ENCODE measurements at regions not wholly inside any gene's neighbourhood (a gene's known extent, or its start where the extent isn't known, plus 50 kb on each side); places are given as distances from the start of the nearest gene placed in this dataset.

GRCh38 chr17:79468183-79468944, 142.5 kb downstream of the RBFOX3 start:
- no peak for DNase-seq

GRCh38 chr17:79466562-79467350, 144.1 kb downstream of the RBFOX3 start:
- no peak for DNase-seq

GRCh38 chr17:79465681-79466025, 145.2 kb downstream of the RBFOX3 start:
- no peak for DNase-seq

GRCh38 chr17:79465011-79465680, 145.7 kb downstream of the RBFOX3 start:
- DNase-seq, result no peak

- DNase-seq, result no peak
These were observed 146.4 kb downstream of the RBFOX3 start for GRCh38 chr17:79464318-79465010.

- no peak for DNase-seq
These were observed 147.2 kb downstream of the RBFOX3 start for GRCh38 chr17:79463421-79464317.

GRCh38 chr17:79461041-79461440, 149.8 kb downstream of the RBFOX3 start:
- no peak for DNase-seq

GRCh38 chr17:79459846-79460245, 151.0 kb downstream of the RBFOX3 start:
- no peak for DNase-seq

GRCh38 chr17:79459003-79459655, 151.7 kb downstream of the RBFOX3 start:
- DNase-seq, result no peak

- no peak for DNase-seq
These were observed 152.5 kb downstream of the RBFOX3 start for GRCh38 chr17:79458356-79458755.

GRCh38 chr17:79457889-79458288, 153.0 kb downstream of the RBFOX3 start:
- DNase-seq, result no peak

GRCh38 chr17:79457376-79457775, 153.5 kb downstream of the RBFOX3 start:
- no peak for DNase-seq

- no peak for DNase-seq
These were observed 155.2 kb downstream of the RBFOX3 start for GRCh38 chr17:79455636-79456035.

GRCh38 chr17:79454826-79455225, 156.0 kb downstream of the RBFOX3 start:
- no peak for DNase-seq

- no peak for DNase-seq
These were observed 157.4 kb downstream of the RBFOX3 start for GRCh38 chr17:79453481-79453880.

- no peak for DNase-seq
These were observed 158.1 kb downstream of the RBFOX3 start for GRCh38 chr17:79452706-79453105.

- DNase-seq, result no peak
These were observed 159.7 kb downstream of the RBFOX3 start for GRCh38 chr17:79451167-79451566.

- DNase-seq, result no peak
These were observed 164.3 kb downstream of the RBFOX3 start for GRCh38 chr17:79446399-79447009.

GRCh38 chr17:79444198-79444597, 166.7 kb downstream of the RBFOX3 start:
- DNase-seq, result no peak

- no peak for DNase-seq
These were observed 167.8 kb downstream of the RBFOX3 start for GRCh38 chr17:79443026-79443425.
